Activated CD8-positive, alpha-beta T cell treated with anti-CD3 and anti-CD28 coated beads, Interleukin-2, amount 10 ng/mL, durations not matched to agents 7 days and 5 days (primary cell): ENCODE measurements at regions not wholly inside any gene's neighbourhood (a gene's known extent, or its start where the extent isn't known, plus 50 kb on each side); places are given as distances from the start of the nearest gene placed in this dataset.
"Not testable (repeated sequence)": the region's sequence is repeated elsewhere in the genome, so short reads cannot be mapped to it uniquely, and the experiment has no call there.

ENCODE experiments used
- ATAC-seq: fragments of 150-1000 bp; cut with Tn5 transposase; one replicate; pipeline ENCODE4 v1.10.0; 2021; ENCODE audit warnings: moderate library complexity
- CTCF ChIA-PET: fragments of 350-600 bp; sonication (Branson Sonifier 250); formaldehyde crosslinking; loops from one replicate; lab custom pipeline; 2021; ENCODE audit warnings: antibody characterized with exemption; lab: Charles Lee
- POLR2A ChIA-PET: fragments of 350-600 bp; sonication (Branson Sonifier 250); formaldehyde crosslinking; loops from one replicate; lab custom pipeline; 2021; ENCODE audit warnings: antibody characterized with exemption; lab: Charles Lee
- DNase-seq: peaks from one replicate; pipeline ENCODE4 v3.0.0-alpha.2; 2020
- H3K27ac Mint-ChIP-seq: one replicate; pipeline ENCODE4 v1.8.0; 2021; ENCODE audit warnings: mild to moderate bottlenecking, mixed read lengths
- H3K27me3 Mint-ChIP-seq: one replicate; pipeline ENCODE4 v1.8.0; 2021; ENCODE audit warnings: low read depth, mixed read lengths
- H3K36me3 Mint-ChIP-seq: one replicate; pipeline ENCODE4 v1.8.0; 2021; ENCODE audit warnings: low read depth, mixed read lengths
- H3K4me1 Mint-ChIP-seq: one replicate; pipeline ENCODE4 v1.8.0; 2021; ENCODE audit warnings: low read depth, mixed read lengths
- H3K4me3 Mint-ChIP-seq: one replicate; pipeline ENCODE4 v1.8.0; 2021; ENCODE audit warnings: mild to moderate bottlenecking, mixed read lengths
- H3K9me3 Mint-ChIP-seq: one replicate; pipeline ENCODE4 v1.8.0; 2022; ENCODE audit warnings: mixed read lengths; ENCODE audit not compliant: insufficient read depth

- no peaks in the 10 kb centered on the region for H3K27me3 Mint-ChIP-seq
- no peak overlapping the region for H3K4me3 Mint-ChIP-seq
- no peak for ATAC-seq
- H3K36me3 Mint-ChIP-seq, result no peaks in the 10 kb centered on the region
- H3K27ac Mint-ChIP-seq, result no peak overlapping the region
- no peaks in the 10 kb centered on the region for H3K4me1 Mint-ChIP-seq
- ChIA-PET CTCF (no interaction called here), POLR2A (no interaction called here)
- DNase-seq, result no peak
- H3K9me3 Mint-ChIP-seq, result no peaks in the 10 kb centered on the region
Measured at GRCh38 chr12:97048421-97049035, 141.5 kb downstream of the NEDD1 start.

DNA sequence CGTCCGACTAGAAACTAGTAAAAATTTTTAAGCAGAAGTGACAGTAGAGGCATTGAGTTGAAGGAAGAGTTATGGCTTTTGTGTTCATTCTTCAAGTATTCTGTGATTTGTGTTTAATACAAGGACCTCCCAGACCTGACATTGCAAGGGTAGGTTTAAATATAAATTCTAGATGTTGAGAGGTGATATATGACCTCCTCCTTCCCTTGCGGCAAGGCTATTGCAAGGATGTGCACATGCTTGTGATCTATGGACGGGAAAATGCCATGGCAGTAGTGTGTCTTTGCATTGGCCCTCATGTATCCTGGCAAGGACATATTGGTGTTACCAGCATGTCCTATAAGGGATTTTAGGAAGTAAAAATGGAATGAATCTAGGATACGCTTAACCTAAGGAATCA lies 143.5 kb downstream of the NEDD1 start:
- Mint-ChIP-seq H3K4me3 (no peak overlapping the region), H3K4me1 (no peaks in the 10 kb centered on the region), H3K36me3 (no peaks in the 10 kb centered on the region), H3K27ac (no peak overlapping the region), H3K9me3 (no peaks in the 10 kb centered on the region), H3K27me3 (no peaks in the 10 kb centered on the region)
- DNase-seq (no peak), ATAC-seq (no peak)
- POLR2A ChIA-PET, result no interaction called here
- CTCF ChIA-PET, result no interaction called here

GRCh38 chr12:97051341-97051740 lies 144.3 kb downstream of the NEDD1 start:
- no peaks in the 10 kb centered on the region for H3K27me3 Mint-ChIP-seq
- no peak for DNase-seq
- POLR2A ChIA-PET, result no interaction called here
- no peak overlapping the region for H3K27ac Mint-ChIP-seq
- H3K36me3 Mint-ChIP-seq, result no peaks in the 10 kb centered on the region
- ATAC-seq, result no peak
- CTCF ChIA-PET, result no interaction called here
- H3K4me1 Mint-ChIP-seq, result no peaks in the 10 kb centered on the region
- H3K9me3 Mint-ChIP-seq, result no peaks in the 10 kb centered on the region
- no peak overlapping the region for H3K4me3 Mint-ChIP-seq

DNA sequence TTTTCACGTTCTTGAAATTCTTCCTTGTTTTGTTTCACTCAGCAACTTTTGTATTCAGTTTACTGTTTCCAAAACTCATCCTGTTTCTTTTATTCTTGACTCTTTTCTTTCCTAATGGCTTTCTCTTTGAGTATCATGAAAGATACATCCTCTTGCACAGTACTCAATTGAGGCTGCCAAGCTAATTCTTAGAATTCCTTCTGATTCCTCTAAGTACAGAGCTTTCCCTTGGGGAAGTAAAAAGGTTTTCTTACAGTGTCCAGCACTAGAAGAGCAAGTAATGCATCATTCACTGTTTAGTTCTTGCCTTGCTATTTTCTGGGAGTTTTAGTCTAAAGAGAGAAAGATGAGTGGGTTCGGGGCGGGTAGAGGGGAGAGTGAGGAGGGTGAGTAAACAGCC lies 154.1 kb downstream of the NEDD1 start:
- ATAC-seq (no peak), DNase-seq (no peak)
- CTCF ChIA-PET, result no interaction called here
- Mint-ChIP-seq H3K4me3 (no peak overlapping the region), H3K36me3 (no peaks in the 10 kb centered on the region), H3K4me1 (no peaks in the 10 kb centered on the region), H3K27me3 (peaks cover 6% of the 10 kb centered on the region), H3K9me3 (no peaks in the 10 kb centered on the region), H3K27ac (no peak overlapping the region)
- POLR2A ChIA-PET, result no interaction called here

- POLR2A ChIA-PET, result no interaction called here
- DNase-seq (no peak), ATAC-seq (no peak)
- Mint-ChIP-seq H3K27me3 (peaks cover 6% of the 10 kb centered on the region), H3K9me3 (no peaks in the 10 kb centered on the region), H3K36me3 (no peaks in the 10 kb centered on the region), H3K4me1 (no peaks in the 10 kb centered on the region), H3K27ac (no peak overlapping the region), H3K4me3 (no peak overlapping the region)
- CTCF ChIA-PET, result interaction anchor here (0.5 kb wide), 1 partner anchor 164 kb away, joined by 3 read pairs; no protein-coding TSS in a partner anchor
Measured at GRCh38 chr12:97063292-97063935, 156.4 kb downstream of the NEDD1 start.

DNA sequence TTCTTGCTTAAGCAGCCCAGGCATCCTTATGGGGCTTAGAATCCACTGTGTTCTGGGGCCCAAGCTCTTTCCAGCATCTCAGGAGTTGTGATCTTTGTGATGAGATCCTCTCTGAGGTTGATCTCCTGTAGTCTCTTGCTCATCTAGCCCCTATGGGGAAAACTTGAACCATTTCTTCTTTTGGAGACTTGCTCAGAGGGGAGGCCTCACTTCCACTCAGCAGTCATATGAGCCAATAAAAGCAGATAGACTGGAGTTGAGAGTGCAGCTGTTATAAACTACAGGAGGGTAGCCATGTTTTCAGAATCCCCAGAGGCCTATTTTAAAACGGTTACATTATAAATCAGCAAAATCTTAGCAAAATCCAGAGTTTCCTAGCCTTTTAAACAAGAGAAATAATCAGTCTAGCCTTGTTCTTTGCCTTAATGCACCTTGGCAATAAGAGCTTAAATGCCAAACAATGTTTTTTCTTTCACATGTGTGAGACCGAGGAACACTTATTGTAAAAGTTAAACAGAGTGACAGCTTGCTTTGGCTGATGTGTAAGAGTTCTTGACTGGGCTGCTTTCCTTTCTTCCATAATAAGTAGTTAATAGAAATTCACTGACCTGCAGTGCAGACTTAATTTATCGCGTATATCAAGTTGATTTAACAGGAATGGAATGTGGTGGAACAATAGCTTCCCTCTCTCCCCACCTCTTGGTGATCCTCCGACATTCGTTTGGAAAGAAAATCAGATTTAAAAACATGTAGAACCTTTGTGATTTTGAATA lies 168.3 kb downstream of the NEDD1 start:
- Mint-ChIP-seq H3K9me3 (no peaks in the 10 kb centered on the region), H3K4me3 (no peak overlapping the region), H3K4me1 (no peaks in the 10 kb centered on the region)

DNA sequence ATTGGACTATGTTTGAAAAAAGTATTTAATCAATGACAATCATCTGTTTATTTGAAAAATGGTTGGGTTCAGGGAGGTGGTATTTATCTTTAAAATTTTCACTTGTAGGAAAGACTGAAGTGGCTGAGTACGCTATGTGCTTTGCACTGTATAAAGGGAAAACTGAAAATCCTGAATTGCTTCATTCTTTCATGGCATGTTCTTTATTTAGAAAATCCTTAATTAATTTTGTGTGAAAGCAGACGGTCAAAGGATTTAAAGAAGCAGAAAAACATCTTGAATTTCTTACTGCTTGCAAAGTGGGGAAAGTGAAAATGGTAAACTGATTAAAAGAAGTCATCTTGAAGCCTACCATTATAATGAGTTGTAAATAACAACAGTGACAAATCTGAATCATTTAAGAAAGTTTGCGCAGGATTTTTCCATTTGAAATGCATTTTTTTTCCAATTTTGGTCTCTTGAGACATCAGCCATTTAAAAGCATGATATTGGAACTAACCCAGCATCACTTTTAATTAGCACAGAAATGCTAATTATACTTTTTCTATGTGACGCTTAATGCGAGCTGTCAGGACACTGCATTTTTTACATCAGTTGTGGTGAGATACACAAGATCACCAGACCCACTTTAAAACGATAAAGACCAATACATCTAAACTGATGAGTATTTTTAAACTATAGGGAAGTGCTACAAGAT lies 169.0 kb downstream of the NEDD1 start:
- ChIA-PET CTCF (no interaction called here), POLR2A (no interaction called here)
- DNase-seq, result no peak
- no peak overlapping the region for H3K27ac Mint-ChIP-seq
- no peaks in the 10 kb centered on the region for H3K27me3 Mint-ChIP-seq
- no peaks in the 10 kb centered on the region for H3K4me1 Mint-ChIP-seq
- no peak overlapping the region for H3K4me3 Mint-ChIP-seq
- no peaks in the 10 kb centered on the region for H3K36me3 Mint-ChIP-seq
- H3K9me3 Mint-ChIP-seq, result no peaks in the 10 kb centered on the region
- no peak for ATAC-seq

More for the DNA sequence above, 168.3 kb downstream of the NEDD1 start:
- no peak for DNase-seq
- no peak for ATAC-seq
- ChIA-PET POLR2A (no interaction called here), CTCF (no interaction called here)
- Mint-ChIP-seq H3K36me3 (no peaks in the 10 kb centered on the region), H3K27ac (no peak overlapping the region), H3K27me3 (no peaks in the 10 kb centered on the region)

DNA sequence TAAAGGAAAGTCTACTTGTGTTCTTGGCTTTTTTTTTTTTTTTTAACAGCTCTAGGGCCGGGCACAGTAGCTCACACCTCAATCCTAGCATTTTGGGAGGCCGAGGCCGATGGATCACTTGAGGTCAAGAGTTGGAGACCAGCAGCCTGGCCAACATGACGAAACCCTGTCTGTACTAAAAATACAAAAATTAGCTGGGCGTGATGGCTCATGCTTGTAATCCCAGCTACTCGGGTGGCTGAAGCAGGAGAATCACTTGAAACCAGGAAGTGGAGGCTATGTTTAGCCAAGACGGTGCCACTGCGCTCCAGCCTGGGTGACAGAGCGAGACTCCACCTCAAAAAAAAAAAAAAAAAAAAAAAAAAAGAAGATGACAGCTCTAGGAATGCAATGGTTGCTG lies 169.9 kb downstream of the NEDD1 start:
- H3K27ac Mint-ChIP-seq, POLR2A ChIA-PET, H3K36me3 Mint-ChIP-seq, ATAC-seq, H3K9me3 Mint-ChIP-seq, CTCF ChIA-PET, H3K27me3 Mint-ChIP-seq, DNase-seq, H3K4me1 Mint-ChIP-seq, H3K4me3 Mint-ChIP-seq: not testable (repeated sequence)

GRCh38 chr12:97082029-97082428 lies 175.0 kb downstream of the NEDD1 start:
- H3K36me3 Mint-ChIP-seq, result no peaks in the 10 kb centered on the region
- no peak overlapping the region for H3K27ac Mint-ChIP-seq
- POLR2A ChIA-PET, result no interaction called here
- DNase-seq, result no peak
- no peak for ATAC-seq
- H3K4me3 Mint-ChIP-seq, result no peak overlapping the region
- no peaks in the 10 kb centered on the region for H3K4me1 Mint-ChIP-seq
- CTCF ChIA-PET, result no interaction called here
- no peaks in the 10 kb centered on the region for H3K27me3 Mint-ChIP-seq
- no peaks in the 10 kb centered on the region for H3K9me3 Mint-ChIP-seq

DNA sequence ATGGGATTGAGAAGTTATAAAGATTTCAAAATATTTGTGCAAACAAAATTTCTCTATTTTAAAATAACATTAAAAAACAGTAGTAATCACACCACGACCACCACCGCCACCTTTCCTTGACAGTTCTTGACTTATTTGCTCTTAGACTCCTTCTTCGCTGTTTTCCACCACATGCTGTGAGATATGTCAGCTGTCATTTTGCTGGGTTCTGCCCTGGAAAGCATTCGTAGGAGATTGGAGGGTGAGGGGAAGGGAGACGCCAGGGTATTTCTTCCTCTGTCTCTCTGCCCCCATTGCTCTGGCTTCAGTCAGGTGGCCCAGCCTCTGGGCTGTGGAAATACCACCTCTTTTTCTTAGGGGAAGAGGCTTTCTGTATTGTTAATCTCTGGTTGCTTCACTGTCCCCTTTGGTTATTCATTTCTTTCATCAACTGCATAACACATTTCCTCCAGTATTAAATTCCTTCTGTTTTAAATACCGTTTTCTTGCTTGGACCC lies 186.2 kb downstream of the NEDD1 start:
- H3K27ac Mint-ChIP-seq, result no peak overlapping the region
- H3K27me3 Mint-ChIP-seq, result no peaks in the 10 kb centered on the region
- DNase-seq (no peak), ATAC-seq (no peak)
- no peaks in the 10 kb centered on the region for H3K4me1 Mint-ChIP-seq
- H3K9me3 Mint-ChIP-seq, result no peaks in the 10 kb centered on the region
- H3K4me3 Mint-ChIP-seq, result no peak overlapping the region
- POLR2A ChIA-PET, result no interaction called here
- H3K36me3 Mint-ChIP-seq, result no peaks in the 10 kb centered on the region
- CTCF ChIA-PET, result no interaction called here

DNA sequence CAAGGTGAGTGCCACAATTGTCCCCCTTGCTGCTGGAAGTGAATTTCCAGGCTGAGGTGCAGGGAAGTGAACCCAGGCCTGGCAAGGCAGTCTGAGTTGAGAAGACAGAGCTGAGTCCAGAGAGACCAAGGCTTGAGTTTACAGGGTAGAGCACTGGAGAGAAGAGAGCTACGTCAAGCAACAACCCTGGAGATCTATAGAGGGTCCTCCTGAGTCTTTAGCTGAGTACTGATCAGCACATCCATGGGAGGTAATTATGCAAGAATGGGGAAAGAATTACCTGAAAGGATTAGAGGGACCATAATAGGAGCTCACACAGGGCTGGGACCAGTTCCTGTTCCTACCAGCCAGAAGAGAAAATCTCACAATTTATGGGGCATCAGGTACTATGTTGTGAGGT lies 190.7 kb downstream of the NEDD1 start:
- no peaks in the 10 kb centered on the region for H3K36me3 Mint-ChIP-seq
- ATAC-seq, result no peak

GRCh38 chr12:97109441-97109840 lies 202.4 kb downstream of the NEDD1 start:
- ChIA-PET POLR2A (no interaction called here), CTCF (no interaction called here)
- Mint-ChIP-seq H3K27ac (no peak overlapping the region), H3K4me3 (no peak overlapping the region), H3K36me3 (no peaks in the 10 kb centered on the region), H3K9me3 (no peaks in the 10 kb centered on the region), H3K27me3 (no peaks in the 10 kb centered on the region), H3K4me1 (peaks cover 4% of the 10 kb centered on the region)
- no peak for DNase-seq
- ATAC-seq, result no peak

More for the DNA sequence above, 190.7 kb downstream of the NEDD1 start:
- no peak for DNase-seq
- H3K27me3 Mint-ChIP-seq, result no peaks in the 10 kb centered on the region
- no peaks in the 10 kb centered on the region for H3K9me3 Mint-ChIP-seq
- POLR2A ChIA-PET, result no interaction called here
- CTCF ChIA-PET, result interaction anchor here (0.7 kb wide), 1 partner anchor 70 kb away, joined by 4 read pairs; no protein-coding TSS in a partner anchor
- H3K4me3 Mint-ChIP-seq, result no peak overlapping the region
- H3K4me1 Mint-ChIP-seq, result no peaks in the 10 kb centered on the region
- no peak overlapping the region for H3K27ac Mint-ChIP-seq
